HepG2 (cell line): ENCODE measurements at regions not wholly inside any gene's neighbourhood (a gene's known extent, or its start where the extent isn't known, plus 50 kb on each side); places are given as distances from the start of the nearest gene placed in this dataset.

Source experiments
- ATAC-seq: fragments of 200-7000 bp; cut with Tn5 transposase; 3 replicates; pipeline ENCODE4 v1.9.1; 2020; ENCODE audit warnings: mild to moderate bottlenecking, moderate library complexity
- BruUV-seq: library from RNA; stranded (reverse); fragments of 400-500 nt; replicated peaks from 2 replicates; lab custom pipeline; 2021; lab: Mats Ljungman, UMichigan
- CTCF ChIA-PET: fragments of 300-600 bp; formaldehyde crosslinking; extraction: SDS; loops from one replicate; lab custom pipeline; 2021; ENCODE audit warnings: low total read pairs, inconsistent platforms, low intra/inter-chr PET ratio; lab: Yijun Ruan, JAX
- POLR2A ChIA-PET: fragments of 350-600 bp; sonication (Branson Sonifier 250); formaldehyde crosslinking; loops from one replicate; lab custom pipeline; 2020; ENCODE audit warnings: antibody characterized with exemption, inconsistent platforms; lab: Yijun Ruan, JAX
- DNase-seq: peaks from one replicate; pipeline ENCODE4 v3.0.0-alpha.2; 2015; ENCODE audit warnings: low spot score
- FAIRE-seq: peaks from 3 replicates; lab custom pipeline; 2011; peaks lifted over from hg19 to GRCh38; lab: Jason Lieb, UNC
- H2AFZ ChIP-seq: one replicate; pipeline ENCODE4 v1.6.1; 2011; ENCODE audit warnings: low read length, inconsistent platforms
- H3K27ac ChIP-seq: fragments of 300-600 bp; 3 replicates; pipeline ENCODE4 v1.8.0; 2011; ENCODE audit warnings: mixed run types, mild to moderate bottlenecking, mixed read lengths, low read length, inconsistent platforms; ENCODE audit not compliant: insufficient read depth; ENCODE audit errors: extremely low read length
- H3K27me3 ChIP-seq, 2 experiments: fragments of 200-600 bp in 1 of 2; 2 replicates in 1 of 2; 3 replicates in 1 of 2; pipeline versions ENCODE4 v1.6.0 to v1.8.0; 2011; ENCODE audit warnings: low read length in 2 of 2, mild to moderate bottlenecking in 2 of 2, moderate library complexity in 2 of 2, inconsistent platforms in 1 of 2; ENCODE audit not compliant: insufficient read depth in 2 of 2, control insufficient read depth in 1 of 2
- H3K36me3 ChIP-seq, 2 experiments: fragments of 200-600 bp in 1 of 2; replicated peaks in 1 of 2; 2 replicates in 1 of 2; 3 replicates in 1 of 2; pipeline versions ENCODE4 v1.5.1 to v1.8.0; 2011; ENCODE audit warnings: low read length in 2 of 2, inconsistent platforms in 1 of 2; ENCODE audit not compliant: insufficient read depth in 2 of 2, control insufficient read depth in 1 of 2
- H3K4me1 ChIP-seq: 2 replicates; pipeline ENCODE4 v1.5.1; 2012; ENCODE audit warnings: low read length, inconsistent platforms; ENCODE audit not compliant: insufficient read depth
- H3K4me2 ChIP-seq: 2 replicates; pipeline ENCODE4 v1.6.0; 2011; ENCODE audit warnings: low read depth, low read length, inconsistent platforms
- H3K4me3 ChIP-seq, 3 experiments: fragments of 200-600 bp in 1 of 3; sonication (generic), shearing (Covaris generic) in 1 of 3; replicated peaks in 1 of 3; 2 replicates each; pipeline ENCODE4 v1.5.1; 2011 to 2016; ENCODE audit warnings: low read length in 3 of 3, inconsistent platforms in 2 of 3, low read depth in 2 of 3, mild to moderate bottlenecking in 2 of 3, control low read depth in 1 of 3, mixed read lengths in 1 of 3; ENCODE audit not compliant: insufficient read depth in 1 of 3
- H3K79me2 ChIP-seq: one replicate; pipeline ENCODE4 v1.6.1; 2011; ENCODE audit warnings: low read length, inconsistent platforms; ENCODE audit not compliant: insufficient read depth
- H3K9ac ChIP-seq: 2 replicates; pipeline ENCODE4 v1.6.0; 2011; ENCODE audit warnings: mild to moderate bottlenecking, low read depth, low read length, inconsistent platforms; ENCODE audit not compliant: insufficient read depth
- H3K9me3 ChIP-seq: 2 replicates; pipeline ENCODE4 v1.5.1; 2012; ENCODE audit warnings: mild to moderate bottlenecking, low read length
- H4K20me1 ChIP-seq: 2 replicates; pipeline ENCODE4 v1.6.0; 2011; ENCODE audit warnings: inconsistent platforms, mild to moderate bottlenecking, low read length, moderate library complexity; ENCODE audit not compliant: insufficient read depth
- CAMTA2 ChIP-seq: sonication (generic); formaldehyde crosslinking; IDR thresholded peaks from 2 replicates; pipeline ENCODE4 v1.4.0; 2020; ENCODE audit warnings: mild to moderate bottlenecking, missing genetic modification reagents, borderline replicate concordance
- HMGA1 ChIP-seq: sonication (generic); formaldehyde crosslinking; conservative IDR thresholded peaks from 2 replicates; pipeline ENCODE4 v1.4.0; 2020; ENCODE audit warnings: missing genetic modification reagents
- NCOA1 ChIP-seq: sonication (generic); formaldehyde crosslinking; IDR thresholded peaks from 2 replicates; pipeline ENCODE4 v1.9.0; 2021; ENCODE audit warnings: missing genetic modification reagents
- NCOA5 ChIP-seq: sonication (generic); formaldehyde crosslinking; IDR thresholded peaks from 2 replicates; pipeline ENCODE4 v1.4.0; 2020; ENCODE audit warnings: missing genetic modification reagents
- NFYB ChIP-seq: sonication (generic); formaldehyde crosslinking; IDR thresholded peaks from 2 replicates; pipeline ENCODE4 v1.4.0; 2020; ENCODE audit warnings: missing genetic modification reagents
- SP1 ChIP-seq, 2 experiments: fragments of 450-650 bp in 1 of 2; sonication (generic) in 1 of 2; formaldehyde crosslinking in 1 of 2; IDR thresholded peaks; 2 replicates each; pipeline versions ENCODE4 v1.4.0 to v1.6.1; 2016 to 2020; ENCODE audit warnings: missing genetic modification reagents in 1 of 2
- ZBTB8A ChIP-seq: sonication (generic); formaldehyde crosslinking; IDR thresholded peaks from 2 replicates; pipeline ENCODE4 v1.4.0; 2020; ENCODE audit warnings: mild to moderate bottlenecking, low read depth, missing genetic modification reagents, borderline replicate concordance
- ZNF160 ChIP-seq: sonication (generic); formaldehyde crosslinking; IDR thresholded peaks from 2 replicates; pipeline ENCODE4 v1.8.0; 2022; ENCODE audit warnings: mild to moderate bottlenecking, inconsistent platforms, missing genetic modification reagents
- ZNF256 ChIP-seq: sonication (generic); formaldehyde crosslinking; conservative IDR thresholded peaks from 2 replicates; pipeline ENCODE4 v1.4.0; 2020; ENCODE audit warnings: missing genetic modification reagents
- ZNF292 ChIP-seq: sonication (generic); formaldehyde crosslinking; IDR thresholded peaks from 2 replicates; pipeline ENCODE4 v1.8.1; 2022; ENCODE audit warnings: mild to moderate bottlenecking, low read depth, missing genetic modification reagents, borderline replicate concordance
- ZNF367 ChIP-seq: sonication (generic); formaldehyde crosslinking; IDR thresholded peaks from 2 replicates; pipeline ENCODE4 v1.4.0; 2020; ENCODE audit warnings: missing genetic modification reagents, borderline replicate concordance
- ZZZ3 ChIP-seq: sonication (generic); formaldehyde crosslinking; IDR thresholded peaks from 2 replicates; pipeline ENCODE4 v1.4.0; 2020; ENCODE audit warnings: missing genetic modification reagents, mild to moderate bottlenecking, borderline replicate concordance
- WGBS: methylation state at CpG from one replicate; pipeline ENCODE4 v1.1.6; 2017; ENCODE audit warnings: low lambda C conversion rate; 5-methylcytosine and 5-hydroxymethylcytosine counted together
- in situ Hi-C: cut with HindIII; loops from 2 replicates; pipeline ENCODE4 v1.10.0; 2017; ENCODE audit warnings: low pct_unique_long_range_greater_than_20kb; ENCODE audit not compliant: extremely low pct_ligation_motif_present
- intact Hi-C: fragments of 100-400 bp; cut with micrococcal nuclease; formaldehyde crosslinking; loops from one replicate; pipeline ENCODE4 v1.10.0; 2022; ENCODE audit not compliant: unreplicated experiment
- TF ChIP-seq, protein P1 (sequence below), 2 experiments: fragments of 450-650 bp in 1 of 2; sonication (generic) in 1 of 2; formaldehyde crosslinking in 1 of 2; IDR thresholded peaks; 2 replicates each; pipeline versions ENCODE4 v1.6.1 to v1.8.0; 2016 to 2022; ENCODE audit warnings: antibody characterized with exemption in 1 of 2, mild to moderate bottlenecking in 1 of 2, missing genetic modification reagents in 1 of 2
- TF ChIP-seq, protein P2 (sequence below): sonication (generic); formaldehyde crosslinking; IDR thresholded peaks from 2 replicates; pipeline ENCODE4 v1.4.0; 2020; ENCODE audit warnings: missing genetic modification reagents

DNA sequence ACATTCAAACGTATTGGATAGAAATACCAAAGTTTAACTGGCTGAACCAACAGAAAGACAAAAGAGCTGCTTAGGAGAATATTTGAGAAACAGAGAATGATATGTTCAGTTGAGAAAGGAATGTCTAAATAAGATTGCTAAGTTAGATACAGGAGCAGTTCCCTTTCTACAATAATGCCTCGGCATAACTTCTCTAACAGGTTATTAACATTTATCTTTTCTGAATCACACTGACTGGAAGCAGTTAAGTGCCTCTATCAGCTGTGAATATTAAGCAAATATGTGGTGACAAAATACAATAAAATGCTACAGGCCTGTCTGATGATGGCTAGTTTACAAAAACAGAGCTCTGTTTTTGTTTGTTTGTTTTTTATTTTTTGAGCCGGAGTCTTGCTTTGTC, 121.9 kb downstream of the KCNK1 start:
- no peaks in the 10 kb centered on the region for H3K4me1 ChIP-seq
- intact Hi-C loops, result no loop called here
- H3K27ac ChIP-seq, result no peak overlapping the region
- H3K36me3 ChIP-seq, result no peaks in the 10 kb centered on the region
- ChIA-PET POLR2A (no interaction called here), CTCF (no interaction called here)
- H4K20me1 ChIP-seq, result no peaks in the 10 kb centered on the region
- no peak overlapping the region for H2AFZ ChIP-seq
- H3K79me2 ChIP-seq, result no peaks in the 10 kb centered on the region
- no peaks in the 10 kb centered on the region for H3K9me3 ChIP-seq
- ATAC-seq (no peak), FAIRE-seq (no peak), DNase-seq (no peak)
- TF ChIP-seq NCOA5 (CRISPR knock-in tag), result no peak
- TF ChIP-seq ZZZ3, result no peak
- TF ChIP-seq, protein P1, sequence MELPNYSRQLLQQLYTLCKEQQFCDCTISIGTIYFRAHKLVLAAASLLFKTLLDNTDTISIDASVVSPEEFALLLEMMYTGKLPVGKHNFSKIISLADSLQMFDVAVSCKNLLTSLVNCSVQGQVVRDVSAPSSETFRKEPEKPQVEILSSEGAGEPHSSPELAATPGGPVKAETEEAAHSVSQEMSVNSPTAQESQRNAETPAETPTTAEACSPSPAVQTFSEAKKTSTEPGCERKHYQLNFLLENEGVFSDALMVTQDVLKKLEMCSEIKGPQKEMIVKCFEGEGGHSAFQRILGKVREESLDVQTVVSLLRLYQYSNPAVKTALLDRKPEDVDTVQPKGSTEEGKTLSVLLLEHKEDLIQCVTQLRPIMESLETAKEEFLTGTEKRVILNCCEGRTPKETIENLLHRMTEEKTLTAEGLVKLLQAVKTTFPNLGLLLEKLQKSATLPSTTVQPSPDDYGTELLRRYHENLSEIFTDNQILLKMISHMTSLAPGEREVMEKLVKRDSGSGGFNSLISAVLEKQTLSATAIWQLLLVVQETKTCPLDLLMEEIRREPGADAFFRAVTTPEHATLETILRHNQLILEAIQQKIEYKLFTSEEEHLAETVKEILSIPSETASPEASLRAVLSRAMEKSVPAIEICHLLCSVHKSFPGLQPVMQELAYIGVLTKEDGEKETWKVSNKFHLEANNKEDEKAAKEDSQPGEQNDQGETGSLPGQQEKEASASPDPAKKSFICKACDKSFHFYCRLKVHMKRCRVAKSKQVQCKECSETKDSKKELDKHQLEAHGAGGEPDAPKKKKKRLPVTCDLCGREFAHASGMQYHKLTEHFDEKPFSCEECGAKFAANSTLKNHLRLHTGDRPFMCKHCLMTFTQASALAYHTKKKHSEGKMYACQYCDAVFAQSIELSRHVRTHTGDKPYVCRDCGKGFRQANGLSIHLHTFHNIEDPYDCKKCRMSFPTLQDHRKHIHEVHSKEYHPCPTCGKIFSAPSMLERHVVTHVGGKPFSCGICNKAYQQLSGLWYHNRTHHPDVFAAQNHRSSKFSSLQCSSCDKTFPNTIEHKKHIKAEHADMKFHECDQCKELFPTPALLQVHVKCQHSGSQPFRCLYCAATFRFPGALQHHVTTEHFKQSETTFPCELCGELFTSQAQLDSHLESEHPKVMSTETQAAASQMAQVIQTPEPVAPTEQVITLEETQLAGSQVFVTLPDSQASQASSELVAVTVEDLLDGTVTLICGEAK (IDR thresholded peaks at IDR 0.05), result no peak
- TF ChIP-seq, protein P1 (CRISPR knock-in tag; IDR thresholded peaks at IDR 0.05), result no peak
- no peak for TF ChIP-seq SP1 (IDR thresholded peaks at IDR 0.05)
- no peak for TF ChIP-seq SP1 (CRISPR knock-in tag; IDR thresholded peaks at IDR 0.05)
- TF ChIP-seq ZNF292, result no peak
- no peak for TF ChIP-seq CAMTA2 (CRISPR knock-in tag)
- TF ChIP-seq, protein P2, sequence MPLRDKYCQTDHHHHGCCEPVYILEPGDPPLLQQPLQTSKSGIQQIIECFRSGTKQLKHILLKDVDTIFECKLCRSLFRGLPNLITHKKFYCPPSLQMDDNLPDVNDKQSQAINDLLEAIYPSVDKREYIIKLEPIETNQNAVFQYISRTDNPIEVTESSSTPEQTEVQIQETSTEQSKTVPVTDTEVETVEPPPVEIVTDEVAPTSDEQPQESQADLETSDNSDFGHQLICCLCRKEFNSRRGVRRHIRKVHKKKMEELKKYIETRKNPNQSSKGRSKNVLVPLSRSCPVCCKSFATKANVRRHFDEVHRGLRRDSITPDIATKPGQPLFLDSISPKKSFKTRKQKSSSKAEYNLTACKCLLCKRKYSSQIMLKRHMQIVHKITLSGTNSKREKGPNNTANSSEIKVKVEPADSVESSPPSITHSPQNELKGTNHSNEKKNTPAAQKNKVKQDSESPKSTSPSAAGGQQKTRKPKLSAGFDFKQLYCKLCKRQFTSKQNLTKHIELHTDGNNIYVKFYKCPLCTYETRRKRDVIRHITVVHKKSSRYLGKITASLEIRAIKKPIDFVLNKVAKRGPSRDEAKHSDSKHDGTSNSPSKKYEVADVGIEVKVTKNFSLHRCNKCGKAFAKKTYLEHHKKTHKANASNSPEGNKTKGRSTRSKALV, result no peak
- no peak for TF ChIP-seq NCOA1
- TF ChIP-seq ZBTB8A, result no peak
- no peak for TF ChIP-seq ZNF160 (CRISPR knock-in tag)
- no peak for TF ChIP-seq ZNF256
- TF ChIP-seq NFYB (CRISPR knock-in tag), result no peak
- no peak for TF ChIP-seq HMGA1 (CRISPR knock-in tag)
- no peak for TF ChIP-seq ZNF367
- 36% methylated on average over 3 of the region's 3 CpGs for WGBS
- H3K4me2 ChIP-seq, result no peak overlapping the region
- no TSS peak for BruUV-seq
- in situ Hi-C loops, result no loop called here
- no peaks in the 10 kb centered on the region for H3K27me3 ChIP-seq
- no peak overlapping the region for H3K4me3 ChIP-seq
- H3K9ac ChIP-seq, result no peak overlapping the region
